Smooth muscle cell (in vitro differentiated cells): ENCODE measurements at regions not wholly inside any gene's neighbourhood (a gene's known extent, or its start where the extent isn't known, plus 50 kb on each side); places are given as distances from the start of the nearest gene placed in this dataset.

Experiments used
- DNase-seq: peaks from one replicate; lab custom pipeline; 2025; ENCODE audit not compliant: unreplicated experiment; lab: John Stamatoyannopoulos, UW
- H2AFZ ChIP-seq: fragments of 200-600 bp; sonication (generic); 2 replicates; pipeline ENCODE4 v1.6.0; 2016; ENCODE audit warnings: antibody characterized with exemption, low read depth, mild to moderate bottlenecking
- H3F3A ChIP-seq: fragments of 200-600 bp; sonication (generic); 2 replicates; pipeline ENCODE4 v1.6.0; 2017; ENCODE audit warnings: antibody characterized with exemption, low read depth
- H3K27ac ChIP-seq: fragments of 200-600 bp; sonication (generic); 2 replicates; pipeline ENCODE4 v1.5.1; 2016; ENCODE audit warnings: low read depth, mild to moderate bottlenecking
- H3K27me3 ChIP-seq: fragments of 200-600 bp; sonication (generic); 2 replicates; pipeline ENCODE4 v1.6.1; 2016; ENCODE audit warnings: low read depth, mild to moderate bottlenecking
- H3K36me3 ChIP-seq: fragments of 200-600 bp; sonication (generic); 2 replicates; pipeline ENCODE4 v1.5.1; 2016; ENCODE audit warnings: low read depth
- H3K4me1 ChIP-seq: fragments of 200-600 bp; sonication (generic); 2 replicates; pipeline ENCODE4 v1.5.1; 2016; ENCODE audit warnings: low read depth
- H3K4me2 ChIP-seq: fragments of 200-600 bp; sonication (generic); 2 replicates; pipeline ENCODE4 v1.6.0; 2016; ENCODE audit warnings: mild to moderate bottlenecking
- H3K4me3 ChIP-seq: fragments of 200-600 bp; sonication (generic); 2 replicates; pipeline ENCODE4 v1.5.1; 2016; ENCODE audit warnings: mild to moderate bottlenecking
- H3K79me2 ChIP-seq: fragments of 200-600 bp; sonication (generic); 2 replicates; pipeline ENCODE4 v1.6.0; 2016; ENCODE audit warnings: low read depth, mild to moderate bottlenecking
- H3K9ac ChIP-seq: fragments of 200-600 bp; sonication (generic); 2 replicates; pipeline ENCODE4 v1.6.0; 2016; ENCODE audit warnings: low read depth
- H3K9me3 ChIP-seq: fragments of 200-600 bp; sonication (generic); replicated peaks from 2 replicates; pipeline ENCODE4 v1.5.1; 2016; ENCODE audit warnings: low read depth
- H4K20me1 ChIP-seq: fragments of 200-600 bp; sonication (generic); 2 replicates; pipeline ENCODE4 v1.6.0; 2016; ENCODE audit warnings: low read depth
- WGBS: methylation state at CpG from one replicate; pipeline ENCODE4 v1.1.7; 2016; ENCODE audit warnings: low lambda C conversion rate; 5-methylcytosine and 5-hydroxymethylcytosine counted together
- TF ChIP-seq, protein P1 (sequence below): fragments of 200-600 bp; sonication (generic); IDR thresholded peaks from 2 replicates; pipeline ENCODE4 v1.5.1; 2017; ENCODE audit warnings: borderline replicate concordance, mild to moderate bottlenecking, antibody characterized with exemption; ENCODE audit not compliant: insufficient read depth, poor library complexity, severe bottlenecking

DNA sequence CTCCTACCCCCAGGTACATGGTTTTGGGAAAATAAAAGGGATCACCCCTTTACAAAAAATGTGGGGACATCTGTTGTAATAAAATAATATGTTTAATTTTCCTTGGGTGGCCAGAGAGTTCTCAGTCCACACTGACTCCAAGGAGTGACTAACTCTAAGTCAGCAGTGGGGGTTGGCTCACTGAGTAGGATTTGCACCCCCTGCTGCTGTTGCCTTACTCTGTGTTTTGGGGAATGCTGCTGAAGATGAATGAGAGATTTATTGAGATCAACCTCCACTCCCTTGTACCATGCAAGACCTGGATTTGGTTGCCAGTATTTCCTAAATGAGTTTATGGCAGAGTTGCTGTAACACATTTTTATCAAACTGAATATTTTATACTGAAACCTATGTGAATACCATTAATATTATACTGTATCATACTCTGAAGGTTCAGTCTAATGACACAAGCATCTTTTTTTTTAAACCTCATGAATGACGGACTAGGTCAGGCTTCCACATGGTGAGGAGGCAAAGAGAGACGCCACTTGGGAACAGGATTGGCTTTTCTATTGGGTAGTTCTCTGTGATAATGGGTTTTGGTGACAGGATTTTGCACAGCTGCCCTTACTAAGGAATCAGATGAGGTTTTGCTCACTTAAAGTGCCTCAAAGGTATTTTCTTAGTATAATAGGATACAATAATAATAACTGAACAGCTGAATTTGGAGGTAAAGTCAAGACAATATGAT lies 121.3 kb upstream of the OSMR start:
- H3K9ac ChIP-seq = no peak overlapping the region
- 93% methylated on average over 2 of the region's 2 CpGs for WGBS
- H3K27me3 ChIP-seq = no peaks in the 10 kb centered on the region
- no peak overlapping the region for H3K4me3 ChIP-seq
- no peak overlapping the region for H3K4me2 ChIP-seq
- TF ChIP-seq, protein P1, sequence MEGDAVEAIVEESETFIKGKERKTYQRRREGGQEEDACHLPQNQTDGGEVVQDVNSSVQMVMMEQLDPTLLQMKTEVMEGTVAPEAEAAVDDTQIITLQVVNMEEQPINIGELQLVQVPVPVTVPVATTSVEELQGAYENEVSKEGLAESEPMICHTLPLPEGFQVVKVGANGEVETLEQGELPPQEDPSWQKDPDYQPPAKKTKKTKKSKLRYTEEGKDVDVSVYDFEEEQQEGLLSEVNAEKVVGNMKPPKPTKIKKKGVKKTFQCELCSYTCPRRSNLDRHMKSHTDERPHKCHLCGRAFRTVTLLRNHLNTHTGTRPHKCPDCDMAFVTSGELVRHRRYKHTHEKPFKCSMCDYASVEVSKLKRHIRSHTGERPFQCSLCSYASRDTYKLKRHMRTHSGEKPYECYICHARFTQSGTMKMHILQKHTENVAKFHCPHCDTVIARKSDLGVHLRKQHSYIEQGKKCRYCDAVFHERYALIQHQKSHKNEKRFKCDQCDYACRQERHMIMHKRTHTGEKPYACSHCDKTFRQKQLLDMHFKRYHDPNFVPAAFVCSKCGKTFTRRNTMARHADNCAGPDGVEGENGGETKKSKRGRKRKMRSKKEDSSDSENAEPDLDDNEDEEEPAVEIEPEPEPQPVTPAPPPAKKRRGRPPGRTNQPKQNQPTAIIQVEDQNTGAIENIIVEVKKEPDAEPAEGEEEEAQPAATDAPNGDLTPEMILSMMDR = no peak
- H3K27ac ChIP-seq = no peak overlapping the region
- no peaks in the 10 kb centered on the region for H3K79me2 ChIP-seq
- no peaks in the 10 kb centered on the region for H4K20me1 ChIP-seq
- no peaks in the 10 kb centered on the region for H3K9me3 ChIP-seq
- H2AFZ ChIP-seq = no peak overlapping the region
- no peaks in the 10 kb centered on the region for H3K36me3 ChIP-seq
- H3F3A ChIP-seq = no peaks in the 10 kb centered on the region
- H3K4me1 ChIP-seq = peaks cover 14% of the 10 kb centered on the region
- no peak for DNase-seq

DNA sequence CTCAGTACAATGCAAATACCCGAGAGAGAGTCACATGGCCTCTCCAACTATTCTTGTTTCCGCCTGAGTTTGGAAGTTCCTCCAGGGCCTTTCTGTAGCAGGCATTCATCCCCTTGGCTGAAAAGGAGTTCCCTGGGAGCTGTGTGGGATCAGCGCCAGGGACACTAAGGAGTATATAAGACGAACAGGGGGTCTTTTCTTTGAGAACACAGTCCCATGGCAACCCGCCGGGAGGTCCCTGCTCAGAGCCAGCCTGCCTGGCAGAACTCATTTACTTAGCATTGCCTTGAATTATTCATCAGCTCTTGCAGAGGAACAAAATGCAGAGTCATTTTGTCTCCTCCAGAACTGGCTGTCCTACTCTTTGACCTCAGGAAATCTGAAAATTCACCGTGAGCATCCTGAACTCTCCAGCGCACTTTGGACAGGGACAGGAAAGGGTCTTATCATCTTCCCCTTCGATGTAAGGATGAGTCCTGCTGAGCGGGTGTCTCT lies 120.4 kb upstream of the OSMR start:
- Histone ChIP-seq H3K9ac (no peak overlapping the region), H3K4me1 (peaks cover 11% of the 10 kb centered on the region), H3K4me2 (no peak overlapping the region), H3K27me3 (no peaks in the 10 kb centered on the region), H3K36me3 (no peaks in the 10 kb centered on the region), H2AFZ (no peak overlapping the region), H3K9me3 (no peaks in the 10 kb centered on the region), H3F3A (no peaks in the 10 kb centered on the region), H4K20me1 (no peaks in the 10 kb centered on the region), H3K4me3 (no peak overlapping the region), H3K79me2 (no peaks in the 10 kb centered on the region), H3K27ac (no peak overlapping the region)
- TF ChIP-seq, protein P1 = no peak
- no peak for DNase-seq
- WGBS = 91% methylated on average over 10 of the region's 10 CpGs

DNA sequence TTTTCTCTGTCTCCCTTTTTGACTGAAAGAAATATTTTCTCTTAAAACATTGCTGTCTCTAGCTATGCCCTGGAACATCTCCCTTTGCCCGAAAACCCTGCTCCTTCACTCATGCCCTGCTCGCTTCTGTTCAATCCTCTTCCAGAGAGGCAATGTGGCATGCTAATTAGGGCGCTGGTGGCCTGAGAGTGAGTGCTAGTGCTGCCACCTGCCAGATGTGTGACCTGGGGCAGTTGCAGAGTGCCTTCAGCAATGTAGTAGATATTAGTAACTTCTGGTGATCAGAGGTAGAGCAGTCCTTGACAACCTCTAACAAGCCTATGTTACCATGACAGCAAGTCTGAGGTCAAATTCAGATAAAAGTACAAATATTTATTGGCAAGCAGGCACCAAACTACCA lies 119.5 kb upstream of the OSMR start:
- no peaks in the 10 kb centered on the region for H3K9me3 ChIP-seq
- no peaks in the 10 kb centered on the region for H3K36me3 ChIP-seq
- peaks cover 7% of the 10 kb centered on the region for H3K4me1 ChIP-seq
- no peak for DNase-seq
- H3K27ac ChIP-seq = no peak overlapping the region
- H3K4me3 ChIP-seq = no peak overlapping the region
- H3K27me3 ChIP-seq = no peaks in the 10 kb centered on the region
- H3K79me2 ChIP-seq = no peaks in the 10 kb centered on the region
- H2AFZ ChIP-seq = no peak overlapping the region
- 97% methylated on average over 3 of the region's 3 CpGs for whole genome bisulfite sequencing
- H3K9ac ChIP-seq = no peak overlapping the region
- no peaks in the 10 kb centered on the region for H3F3A ChIP-seq
- H3K4me2 ChIP-seq = no peak overlapping the region
- TF ChIP-seq, protein P1 = no peak
- no peaks in the 10 kb centered on the region for H4K20me1 ChIP-seq

DNA sequence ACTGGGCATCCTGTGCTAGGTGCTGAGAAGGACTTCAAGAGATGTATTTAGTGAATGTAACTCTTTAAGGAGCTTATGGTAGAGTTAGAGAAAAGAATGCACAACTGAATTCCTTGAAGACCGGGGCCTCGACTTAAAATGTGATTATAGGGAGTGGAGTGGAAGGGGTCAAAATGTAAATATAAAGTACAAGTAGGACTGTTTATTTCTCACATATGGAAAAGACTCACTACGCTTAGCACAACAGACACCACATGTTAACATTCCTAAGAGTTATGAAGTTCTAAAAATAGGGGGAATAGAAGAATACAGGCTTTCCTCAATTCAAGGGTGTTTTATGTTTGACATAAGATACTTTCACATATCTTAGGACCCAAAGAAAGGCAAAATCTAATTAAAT lies 117.8 kb upstream of the OSMR start:
- TF ChIP-seq, protein P1 = no peak
- Histone ChIP-seq H3K79me2 (no peaks in the 10 kb centered on the region), H3K4me2 (no peak overlapping the region), H3K27me3 (no peaks in the 10 kb centered on the region), H3K9me3 (no peaks in the 10 kb centered on the region), H3K4me3 (no peak overlapping the region), H2AFZ (no peak overlapping the region), H3K36me3 (no peaks in the 10 kb centered on the region), H3K9ac (no peak overlapping the region), H3K4me1 (peaks cover 7% of the 10 kb centered on the region), H4K20me1 (no peaks in the 10 kb centered on the region), H3K27ac (no peak overlapping the region), H3F3A (no peaks in the 10 kb centered on the region)
- 56% methylated on average over 3 of the region's 3 CpGs for WGBS
- DNase-seq = no peak
